GM18868 (cell line): ENCODE measurements at regions not wholly inside any gene's neighbourhood (a gene's known extent, or its start where the extent isn't known, plus 50 kb on each side); places are given as distances from the start of the nearest gene placed in this dataset.
"Not testable (repeated sequence)": the region's sequence is repeated elsewhere in the genome, so short reads cannot be mapped to it uniquely, and the experiment has no call there.

ENCODE experiments used
- ATAC-seq: cut with Tn5 transposase; IDR thresholded peaks from one replicate; pipeline ENCODE4 v1.9.1; 2021; ENCODE audit warnings: mild to moderate bottlenecking, moderate library complexity; ENCODE audit not compliant: unreplicated experiment

GRCh38 chr14:47959740-47960139 is 284.3 kb upstream of the MDGA2 start:
- ATAC-seq: no peak

- ATAC-seq: no peak
These were observed 273.6 kb upstream of the MDGA2 start for GRCh38 chr14:47949006-47949405.

GRCh38 chr14:47935332-47935731 is 259.9 kb upstream of the MDGA2 start:
- no peak for ATAC-seq

- peak; percentile 99 for ATAC-seq
These were observed 253.9 kb upstream of the MDGA2 start for GRCh38 chr14:47929334-47929733.

GRCh38 chr14:47921133-47921532 is 245.7 kb upstream of the MDGA2 start:
- ATAC-seq: no peak

GRCh38 chr14:47919997-47920396 is 244.6 kb upstream of the MDGA2 start:
- no peak for ATAC-seq

- no peak for ATAC-seq
These were observed 244.0 kb upstream of the MDGA2 start for GRCh38 chr14:47919334-47919846.

- ATAC-seq: peak; percentile 59
These were observed 242.0 kb upstream of the MDGA2 start for GRCh38 chr14:47917344-47917954.

- ATAC-seq: not testable (repeated sequence)
These were observed 225.7 kb upstream of the MDGA2 start for GRCh38 chr14:47901141-47901540.

- ATAC-seq: no peak
These were observed 224.3 kb upstream of the MDGA2 start for GRCh38 chr14:47899685-47900084.

- no peak for ATAC-seq
These were observed 198.9 kb upstream of the MDGA2 start for GRCh38 chr14:47874350-47874749.

- ATAC-seq: no peak
These were observed 197.2 kb upstream of the MDGA2 start for GRCh38 chr14:47872588-47872987.

- no peak for ATAC-seq
These were observed 188.0 kb upstream of the MDGA2 start for GRCh38 chr14:47863441-47863840.

- no peak for ATAC-seq
These were observed 182.2 kb upstream of the MDGA2 start for GRCh38 chr14:47857646-47858045.

GRCh38 chr14:47852278-47852677 is 176.9 kb upstream of the MDGA2 start:
- ATAC-seq: no peak

GRCh38 chr14:47846008-47846407 is 170.6 kb upstream of the MDGA2 start:
- ATAC-seq: no peak

- no peak for ATAC-seq
These were observed 167.8 kb upstream of the MDGA2 start for GRCh38 chr14:47843236-47843635.

- ATAC-seq: no peak
These were observed 157.6 kb upstream of the MDGA2 start for GRCh38 chr14:47833011-47833410.

- ATAC-seq: no peak
These were observed 151.4 kb upstream of the MDGA2 start for GRCh38 chr14:47826809-47827208.

- ATAC-seq: no peak
These were observed 146.9 kb upstream of the MDGA2 start for GRCh38 chr14:47822326-47822725.

GRCh38 chr14:47821135-47821534 is 145.7 kb upstream of the MDGA2 start:
- ATAC-seq: no peak

- ATAC-seq: no peak
These were observed 115.1 kb upstream of the MDGA2 start for GRCh38 chr14:47790477-47790876.

GRCh38 chr14:47785058-47785457 is 109.7 kb upstream of the MDGA2 start:
- ATAC-seq: no peak
